ENCODE measurements at regions not wholly inside any gene's neighbourhood (a gene's known extent, or its start where the extent isn't known, plus 50 kb on each side); places are given as distances from the start of the nearest gene placed in this dataset.

GRCh38 chrX:2589186-2590020 lies 88.6 kb upstream of the DHRSX start:
- TF ChIP-seq CTCF (IDR thresholded peaks at IDR 0.05) (no peak), EP300 (IDR thresholded peaks at IDR 0.05) (no peak)

Measured in suprapubic skin (tissue), 3 donors.